Epidermal melanocyte (primary cell): ENCODE measurements at regions not wholly inside any gene's neighbourhood (a gene's known extent, or its start where the extent isn't known, plus 50 kb on each side); places are given as distances from the start of the nearest gene placed in this dataset.

Experiments used
- DNase-seq: peaks from one replicate; pipeline ENCODE4 v3.0.0; 2011; ENCODE audit warnings: low spot score; ENCODE audit not compliant: insufficient read length

DNA sequence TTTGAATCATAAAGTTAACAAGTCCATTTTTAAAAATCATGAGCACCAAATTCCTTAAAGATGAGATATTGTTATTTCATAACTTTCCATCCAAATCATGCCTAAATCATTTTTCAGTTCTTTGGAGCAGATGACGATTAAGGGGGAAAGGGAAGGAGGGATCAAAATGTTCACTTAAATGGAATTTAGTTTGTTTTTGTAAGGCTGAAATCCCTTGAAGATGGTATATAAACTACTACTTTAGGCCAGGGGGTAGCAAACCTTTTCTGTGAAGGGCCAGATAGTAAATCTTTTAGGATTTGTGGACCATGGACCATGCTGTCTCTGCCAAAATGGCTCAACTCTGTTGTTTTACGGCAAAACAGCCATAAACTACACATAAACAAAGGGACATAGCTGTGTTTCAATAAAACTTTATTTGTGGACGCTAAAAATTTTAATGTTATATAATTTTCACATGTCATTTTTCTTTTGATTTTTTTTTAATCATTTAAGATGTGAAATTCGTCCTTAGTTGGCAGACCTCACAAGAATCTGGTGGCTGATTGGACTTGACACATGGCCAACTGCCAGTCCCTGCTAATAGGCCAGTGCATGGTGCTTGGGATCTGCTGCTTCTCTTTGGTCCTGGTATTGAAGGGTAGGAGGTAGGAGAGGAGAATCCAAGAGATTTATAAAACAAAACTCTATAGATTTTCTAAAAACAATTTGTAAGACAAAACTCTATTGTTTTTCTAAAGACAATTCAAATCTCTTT is 52.0 kb upstream of the RTN4 start:
- DNase-seq = no peak

- DNase-seq = no peak
Measured at GRCh38 chr2:55101466-55101865, 51.2 kb upstream of the RTN4 start.

DNA sequence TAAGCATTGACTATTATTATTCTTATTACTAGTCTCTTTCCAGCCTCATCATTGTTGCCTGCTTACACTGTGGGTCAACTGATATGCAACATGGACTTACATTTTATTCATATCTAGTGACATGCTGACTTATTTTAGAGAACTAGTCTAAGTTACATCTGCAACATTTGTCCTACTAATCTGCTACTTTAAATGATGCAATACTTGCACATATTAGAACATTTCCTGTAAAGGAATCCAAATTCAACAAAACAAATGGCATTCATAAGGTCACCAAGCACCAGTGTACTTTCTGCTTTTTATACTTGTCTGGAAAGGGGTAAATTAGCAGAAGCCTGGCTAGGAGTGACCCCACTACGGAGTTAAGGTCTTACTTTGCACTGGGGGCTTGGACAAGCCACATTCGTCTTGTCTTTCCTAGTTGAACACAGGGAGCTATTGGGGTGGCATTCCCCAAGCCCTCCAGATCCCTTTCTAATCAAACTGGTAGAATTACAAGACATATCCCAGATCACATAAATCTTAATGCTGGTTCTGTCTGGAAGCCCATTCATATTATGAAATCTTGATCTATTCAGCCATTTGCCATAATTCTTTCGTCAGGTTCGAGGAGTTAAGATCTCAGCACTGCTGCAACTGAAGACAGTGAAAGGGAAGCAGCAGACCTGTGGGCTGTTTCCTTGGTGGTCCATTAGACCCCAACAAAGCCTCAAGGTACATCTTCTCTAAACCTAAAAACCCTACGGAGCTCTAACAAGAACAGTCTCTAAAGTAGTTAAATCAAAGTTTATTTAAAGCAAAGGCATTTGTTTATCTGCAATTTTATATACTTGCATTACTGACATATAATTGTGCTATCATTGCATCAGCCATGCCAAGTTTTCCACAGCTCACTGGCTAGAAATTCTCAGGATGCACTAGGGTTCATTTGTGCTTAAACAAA is 49.9 kb upstream of the RTN4 start:
- DNase-seq = no peak
